Caco-2 (cell line): ENCODE measurements at regions not wholly inside any gene's neighbourhood (a gene's known extent, or its start where the extent isn't known, plus 50 kb on each side); places are given as distances from the start of the nearest gene placed in this dataset.

Experiments
- BruUV-seq: library from RNA; stranded (reverse); fragments of 400-500 nt; replicated peaks from 2 replicates; lab custom pipeline; 2021; lab: Mats Ljungman, UMichigan
- CTCF ChIA-PET: fragments of 300-600 bp; sonication (Branson Sonifier 250); formaldehyde crosslinking; loops from one replicate; lab custom pipeline; 2022; ENCODE audit warnings: antibody characterized with exemption; lab: Charles Lee
- POLR2A ChIA-PET: fragments of 300-600 bp; sonication (Branson Sonifier 250); formaldehyde crosslinking; loops from one replicate; lab custom pipeline; 2022; ENCODE audit warnings: antibody characterized with exemption; lab: Charles Lee
- DNase-seq, 2 experiments: peaks; one replicate each; pipeline versions ENCODE4 v3.0.0 to v3.0.0-alpha.2; 2020 to 2022
- H3K27me3 ChIP-seq: replicated peaks from 2 replicates; pipeline ENCODE4 v1.6.0; 2011; ENCODE audit warnings: low read length; ENCODE audit not compliant: control insufficient read depth, insufficient read depth
- H3K36me3 ChIP-seq: 2 replicates; pipeline ENCODE4 v1.5.1; 2011; ENCODE audit warnings: low read length; ENCODE audit not compliant: control insufficient read depth, insufficient read depth
- H3K4me1 ChIP-seq: fragments of 250-450 bp; sonication (Bioruptor Pico); 2 replicates; pipeline ENCODE4 v1.5.1; 2020; ENCODE audit warnings: mild to moderate bottlenecking
- H3K4me3 ChIP-seq: 2 replicates; pipeline ENCODE4 v1.5.1; 2011; ENCODE audit warnings: low read depth, mild to moderate bottlenecking, control low read depth, low read length
- H3K9me3 ChIP-seq: fragments of 250-450 bp; sonication (Bioruptor Pico); 2 replicates; pipeline ENCODE4 v1.5.1; 2020; ENCODE audit warnings: mild to moderate bottlenecking, moderate library complexity
- H3K27ac Mint-ChIP-seq: one replicate; pipeline ENCODE4 v1.8.0; 2022; ENCODE audit warnings: mixed read lengths; ENCODE audit not compliant: unreplicated experiment
- H3K27me3 Mint-ChIP-seq: one replicate; pipeline ENCODE4 v1.8.0; 2022; ENCODE audit warnings: mixed read lengths; ENCODE audit not compliant: insufficient read depth, unreplicated experiment
- H3K36me3 Mint-ChIP-seq: one replicate; pipeline ENCODE4 v1.8.0; 2022; ENCODE audit warnings: mild to moderate bottlenecking, mixed read lengths; ENCODE audit not compliant: insufficient read depth, unreplicated experiment
- H3K4me1 Mint-ChIP-seq: one replicate; pipeline ENCODE4 v1.8.0; 2022; ENCODE audit warnings: low read depth, mixed read lengths; ENCODE audit not compliant: unreplicated experiment
- H3K4me3 Mint-ChIP-seq: one replicate; pipeline ENCODE4 v1.8.0; 2022; ENCODE audit warnings: mild to moderate bottlenecking, moderate library complexity, mixed read lengths; ENCODE audit not compliant: unreplicated experiment
- H3K9me3 Mint-ChIP-seq: one replicate; pipeline ENCODE4 v1.8.0; 2022; ENCODE audit warnings: mixed read lengths; ENCODE audit not compliant: unreplicated experiment
- CTCF ChIP-seq, 2 experiments: fragments of 200-600 bp in 1 of 2; IDR thresholded peaks; 1 replicate in 1 of 2; 2 replicates in 1 of 2; pipeline versions ENCODE4 v1.5.1 to v1.8.0; 2011 to 2022; ENCODE audit warnings: antibody characterized with exemption in 1 of 2, control low read depth in 1 of 2, inconsistent platforms in 1 of 2, low read depth in 1 of 2, low read length in 1 of 2, mild to moderate bottlenecking in 1 of 2, moderate library complexity in 1 of 2; ENCODE audit not compliant: insufficient read depth in 1 of 2, severe bottlenecking in 1 of 2, unreplicated experiment in 1 of 2
- intact Hi-C: fragments of 100-400 bp; cut with micrococcal nuclease; formaldehyde crosslinking; loops from one replicate; pipeline ENCODE4 v1.10.0; 2022; ENCODE audit not compliant: unreplicated experiment

GRCh38 chr2:58568901-58569300, 327.8 kb upstream of the FANCL start:
- intact Hi-C loops: no loop called here
- POLR2A ChIA-PET: no interaction called here

GRCh38 chr2:58562276-58562675, 321.2 kb upstream of the FANCL start:
- intact Hi-C loops: no loop called here
- no peaks in the 10 kb centered on the region for H3K9me3 Mint-ChIP-seq
- no peaks in the 10 kb centered on the region for H3K27me3 ChIP-seq
- no peaks in the 10 kb centered on the region for H3K4me1 Mint-ChIP-seq
- H3K27ac Mint-ChIP-seq: no peak overlapping the region
- no peak for TF ChIP-seq CTCF (IDR thresholded peaks at IDR 0.05; ENCODE audit: insufficient read depth in 1 of 2, low read depth in 1 of 2, low read length in 1 of 2, severe bottlenecking in 1 of 2, unreplicated experiment in 1 of 2)
- no peak for DNase-seq
- H3K36me3 Mint-ChIP-seq: no peaks in the 10 kb centered on the region
- H3K4me3 ChIP-seq: no peak overlapping the region
- peaks cover 2% of the 10 kb centered on the region for H3K27me3 Mint-ChIP-seq
- no peak overlapping the region for H3K4me3 Mint-ChIP-seq
- H3K9me3 ChIP-seq: no peaks in the 10 kb centered on the region
- ChIA-PET CTCF (no interaction called here), POLR2A (no interaction called here)
- H3K36me3 ChIP-seq: no peaks in the 10 kb centered on the region
- no TSS peak for BruUV-seq
- H3K4me1 ChIP-seq: peaks cover 6% of the 10 kb centered on the region

More at GRCh38 chr2:58568901-58569300, 327.8 kb upstream of the FANCL start:
- CTCF ChIA-PET: no interaction called here
- H3K4me1 ChIP-seq: peaks cover 9% of the 10 kb centered on the region; the same call in 1 of the 2 replicates
- H3K4me1 Mint-ChIP-seq: no peaks in the 10 kb centered on the region
- no peak for TF ChIP-seq CTCF (IDR thresholded peaks at IDR 0.05; ENCODE audit: insufficient read depth in 1 of 2, low read depth in 1 of 2, low read length in 1 of 2, severe bottlenecking in 1 of 2, unreplicated experiment in 1 of 2)
- peaks cover 6% of the 10 kb centered on the region for H3K27me3 Mint-ChIP-seq
- no peaks in the 10 kb centered on the region for H3K9me3 ChIP-seq
- no peaks in the 10 kb centered on the region for H3K36me3 Mint-ChIP-seq
- no TSS peak for BruUV-seq
- H3K27ac Mint-ChIP-seq: no peak overlapping the region
- H3K9me3 Mint-ChIP-seq: no peaks in the 10 kb centered on the region
- no peaks in the 10 kb centered on the region for H3K36me3 ChIP-seq
- no peak overlapping the region for H3K4me3 ChIP-seq
- peak in 1 of 2 experiments; percentile 2 for DNase-seq
- H3K27me3 ChIP-seq: no peaks in the 10 kb centered on the region
- H3K4me3 Mint-ChIP-seq: no peak overlapping the region

GRCh38 chr2:58560531-58560930, 319.4 kb upstream of the FANCL start:
- H3K4me3 Mint-ChIP-seq: no peak overlapping the region

More at GRCh38 chr2:58560531-58560930, 319.4 kb upstream of the FANCL start:
- no peak for DNase-seq
- Mint-ChIP-seq H3K36me3 (no peaks in the 10 kb centered on the region), H3K9me3 (no peaks in the 10 kb centered on the region), H3K27ac (no peak overlapping the region), H3K27me3 (peaks cover 11% of the 10 kb centered on the region), H3K4me1 (no peaks in the 10 kb centered on the region)
- H3K9me3 ChIP-seq: no peaks in the 10 kb centered on the region
- peaks cover 6% of the 10 kb centered on the region for H3K4me1 ChIP-seq
- CTCF ChIA-PET: no interaction called here
- POLR2A ChIA-PET: no interaction called here
- TF ChIP-seq CTCF (IDR thresholded peaks at IDR 0.05; ENCODE audit: insufficient read depth in 1 of 2, low read depth in 1 of 2, low read length in 1 of 2, severe bottlenecking in 1 of 2, unreplicated experiment in 1 of 2): no peak
- no peaks in the 10 kb centered on the region for H3K36me3 ChIP-seq
- no peaks in the 10 kb centered on the region for H3K27me3 ChIP-seq
- BruUV-seq: no TSS peak
- intact Hi-C loops: no loop called here
- H3K4me3 ChIP-seq: no peak overlapping the region
